ENCODE measurements at regions not wholly inside any gene's neighbourhood (a gene's known extent, or its start where the extent isn't known, plus 50 kb on each side); places are given as distances from the start of the nearest gene placed in this dataset.

GRCh38 chr12:92360543-92360942 is 214.9 kb upstream of the BTG1 start:
- no TSS peak for BruUV-seq (replicated peaks)
- ChIA-PET CTCF (no interaction called here), POLR2A (no interaction called here)
- Mint-ChIP-seq H3K27me3 (ENCODE audit: insufficient read depth, unreplicated experiment) (no peaks in the 10 kb centered on the region), H3K9me3 (ENCODE audit: unreplicated experiment) (no peaks in the 10 kb centered on the region), H3K36me3 (ENCODE audit: insufficient read depth, unreplicated experiment) (no peaks in the 10 kb centered on the region), H3K27ac (ENCODE audit: low read depth, unreplicated experiment) (no peak overlapping the region), H3K4me3 (ENCODE audit: unreplicated experiment) (no peak overlapping the region), H3K4me1 (ENCODE audit: insufficient read depth, unreplicated experiment) (no peaks in the 10 kb centered on the region)
- no peak for TF ChIP-seq CTCF (IDR thresholded peaks at IDR 0.05; ENCODE audit: unreplicated experiment)
- intact Hi-C loops (cut with micrococcal nuclease) = no loop called here
- no peak for DNase-seq (ENCODE audit: unreplicated experiment)

GRCh38 chr12:92359581-92360209 is 214.0 kb upstream of the BTG1 start:
- Mint-ChIP-seq H3K27ac (ENCODE audit: low read depth, unreplicated experiment) (no peak overlapping the region), H3K4me3 (ENCODE audit: unreplicated experiment) (no peak overlapping the region), H3K4me1 (ENCODE audit: insufficient read depth, unreplicated experiment) (no peaks in the 10 kb centered on the region), H3K36me3 (ENCODE audit: insufficient read depth, unreplicated experiment) (no peaks in the 10 kb centered on the region), H3K9me3 (ENCODE audit: unreplicated experiment) (no peaks in the 10 kb centered on the region), H3K27me3 (ENCODE audit: insufficient read depth, unreplicated experiment) (no peaks in the 10 kb centered on the region)
- no peak for TF ChIP-seq CTCF (IDR thresholded peaks at IDR 0.05; ENCODE audit: unreplicated experiment)
- no peak for DNase-seq (ENCODE audit: unreplicated experiment)
- no TSS peak for BruUV-seq (replicated peaks)
- ChIA-PET CTCF (interaction anchor here (0.6 kb wide), 1 partner anchor 15 kb away, joined by 3 read pairs; no protein-coding TSS in a partner anchor), POLR2A (no interaction called here)
- intact Hi-C loops (cut with micrococcal nuclease) = no loop called here

GRCh38 chr12:92357584-92358261 is 212.1 kb upstream of the BTG1 start:
- POLR2A ChIA-PET = no interaction called here
- Mint-ChIP-seq H3K9me3 (ENCODE audit: unreplicated experiment) (no peaks in the 10 kb centered on the region), H3K27ac (ENCODE audit: low read depth, unreplicated experiment) (no peak overlapping the region), H3K4me1 (ENCODE audit: insufficient read depth, unreplicated experiment) (no peaks in the 10 kb centered on the region), H3K36me3 (ENCODE audit: insufficient read depth, unreplicated experiment) (no peaks in the 10 kb centered on the region), H3K4me3 (ENCODE audit: unreplicated experiment) (no peak overlapping the region), H3K27me3 (ENCODE audit: insufficient read depth, unreplicated experiment) (no peaks in the 10 kb centered on the region)
- CTCF ChIA-PET = interaction anchor here (0.6 kb wide), 1 partner anchor 124 kb away, joined by 3 read pairs; no protein-coding TSS in a partner anchor
- intact Hi-C loops (cut with micrococcal nuclease) = no loop called here
- no peak for TF ChIP-seq CTCF (IDR thresholded peaks at IDR 0.05; ENCODE audit: unreplicated experiment)
- no TSS peak for BruUV-seq (replicated peaks)
- no peak for DNase-seq (ENCODE audit: unreplicated experiment)

GRCh38 chr12:92356425-92356824 is 210.8 kb upstream of the BTG1 start:
- no peaks in the 10 kb centered on the region for H3K36me3 Mint-ChIP-seq (ENCODE audit: insufficient read depth, unreplicated experiment)
- POLR2A ChIA-PET = no interaction called here
- no peak for TF ChIP-seq CTCF (IDR thresholded peaks at IDR 0.05; ENCODE audit: unreplicated experiment)
- no peak overlapping the region for H3K4me3 Mint-ChIP-seq (ENCODE audit: unreplicated experiment)
- H3K27me3 Mint-ChIP-seq (ENCODE audit: insufficient read depth, unreplicated experiment) = no peaks in the 10 kb centered on the region
- no peaks in the 10 kb centered on the region for H3K4me1 Mint-ChIP-seq (ENCODE audit: insufficient read depth, unreplicated experiment)
- BruUV-seq (replicated peaks) = no TSS peak
- H3K9me3 Mint-ChIP-seq (ENCODE audit: unreplicated experiment) = peaks cover 7% of the 10 kb centered on the region
- DNase-seq (ENCODE audit: unreplicated experiment) = no peak
- intact Hi-C loops (cut with micrococcal nuclease) = no loop called here
- CTCF ChIA-PET = no interaction called here
- H3K27ac Mint-ChIP-seq (ENCODE audit: low read depth, unreplicated experiment) = no peak overlapping the region

All from MCF 10A (cell line).